Posterior vena cava (tissue), 2 donors: ENCODE measurements at regions not wholly inside any gene's neighbourhood (a gene's known extent, or its start where the extent isn't known, plus 50 kb on each side); places are given as distances from the start of the nearest gene placed in this dataset.

Source experiments
- DNase-seq: peaks from one replicate; pipeline ENCODE4 v3.0.0-alpha.2; 2020; ENCODE audit warnings: low spot score
- intact Hi-C, 2 donors: fragments of 100-400 bp; cut with DNase I; formaldehyde crosslinking; loops; one replicate each; pipeline versions ENCODE4 v1.14.1 to v1.14.2; 2022 to 2023
- donor health status: DM: yes; HTN: yes; CAD: no.
- donor health status: DM: yes; HTN: yes; CAD: no.

- intact Hi-C loops, result no loop called here
- no peak for DNase-seq
Observed at GRCh38 chr6:3608159-3608558, 143.4 kb downstream of the PXDC1 start.

GRCh38 chr6:3607599-3607998 lies 143.9 kb downstream of the PXDC1 start:
- DNase-seq, result no peak
- intact Hi-C loops, result no loop called here

GRCh38 chr6:3607171-3607570 lies 144.3 kb downstream of the PXDC1 start:
- intact Hi-C loops, result no loop called here
- no peak for DNase-seq

- intact Hi-C loops, result no loop called here
- no peak for DNase-seq
Observed at GRCh38 chr6:3603340-3604130, 146.7 kb upstream of the SLC22A23 start.

- intact Hi-C loops, result no loop called here
- DNase-seq, result no peak
Observed at GRCh38 chr6:3601570-3601969, 144.7 kb upstream of the SLC22A23 start.

- intact Hi-C loops, result no loop called here
- no peak for DNase-seq
Observed at GRCh38 chr6:3597500-3598064, 140.7 kb upstream of the SLC22A23 start.

- no peak for DNase-seq
- intact Hi-C loops, result no loop called here
Observed at GRCh38 chr6:3596766-3597165, 139.9 kb upstream of the SLC22A23 start.

GRCh38 chr6:3594201-3594600 lies 137.4 kb upstream of the SLC22A23 start:
- DNase-seq, result no peak

GRCh38 chr6:3593161-3593560 lies 136.3 kb upstream of the SLC22A23 start:
- no peak for DNase-seq

More at GRCh38 chr6:3594201-3594600, 137.4 kb upstream of the SLC22A23 start:
- intact Hi-C loops, result no loop called here

GRCh38 chr6:3592371-3592941 lies 135.6 kb upstream of the SLC22A23 start:
- intact Hi-C loops, result no loop called here
- DNase-seq, result no peak

More at GRCh38 chr6:3593161-3593560, 136.3 kb upstream of the SLC22A23 start:
- intact Hi-C loops, result no loop called here

- DNase-seq, result no peak
- intact Hi-C loops, result no loop called here
Observed at GRCh38 chr6:3591970-3592369, 135.1 kb upstream of the SLC22A23 start.

GRCh38 chr6:3587660-3588059 lies 130.8 kb upstream of the SLC22A23 start:
- intact Hi-C loops, result no loop called here
- DNase-seq, result no peak

- intact Hi-C loops, result no loop called here
- no peak for DNase-seq
Observed at GRCh38 chr6:3585320-3585935, 128.6 kb upstream of the SLC22A23 start.

- intact Hi-C loops, result no loop called here
Observed at GRCh38 chr6:3584606-3585005, 127.8 kb upstream of the SLC22A23 start.

GRCh38 chr6:3581469-3581868 lies 124.6 kb upstream of the SLC22A23 start:
- no peak for DNase-seq
- intact Hi-C loops, result no loop called here

More at GRCh38 chr6:3584606-3585005, 127.8 kb upstream of the SLC22A23 start:
- DNase-seq, result no peak

GRCh38 chr6:3579652-3580175 lies 122.9 kb upstream of the SLC22A23 start:
- intact Hi-C loops, result no loop called here
- DNase-seq, result no peak

- intact Hi-C loops, result no loop called here
- DNase-seq, result no peak
Observed at GRCh38 chr6:3578981-3579380, 122.1 kb upstream of the SLC22A23 start.

GRCh38 chr6:3577517-3577916 lies 120.7 kb upstream of the SLC22A23 start:
- intact Hi-C loops, result no loop called here
- no peak for DNase-seq

GRCh38 chr6:3575701-3576100 lies 118.9 kb upstream of the SLC22A23 start:
- intact Hi-C loops, result no loop called here
- DNase-seq, result no peak

- no peak for DNase-seq
- intact Hi-C loops, result no loop called here
Observed at GRCh38 chr6:3575166-3575565, 118.3 kb upstream of the SLC22A23 start.
